GM13976 (cell line): ENCODE measurements at regions not wholly inside any gene's neighbourhood (a gene's known extent, or its start where the extent isn't known, plus 50 kb on each side); places are given as distances from the start of the nearest gene placed in this dataset.

Experiments used
- DNase-seq: peaks from one replicate; pipeline ENCODE4 v3.0.0; 2012; ENCODE audit warnings: low spot score
- CTCF ChIP-seq: IDR thresholded peaks from 2 replicates; pipeline ENCODE4 v1.5.1; 2012; ENCODE audit warnings: borderline replicate concordance, mild to moderate bottlenecking; ENCODE audit not compliant: insufficient read depth; ENCODE audit errors: extremely low read depth, missing control alignments, control extremely low read depth
- in situ Hi-C: fragments of 300-500 bp; cut with MboI; formaldehyde crosslinking; loops from one replicate; pipeline ENCODE4 v1.12.0; 2022; ENCODE audit warnings: low sequenced_read_pairs, mixed read lengths, inconsistent platforms; ENCODE audit not compliant: unreplicated experiment

GRCh38 chr4:1556541-1557220 lies 127.4 kb downstream of the FAM53A start:
- in situ Hi-C loops, result no loop called here
- no peak for TF ChIP-seq CTCF

GRCh38 chr4:1554876-1555265 lies 129.2 kb downstream of the FAM53A start:
- in situ Hi-C loops, result no loop called here
- no peak for TF ChIP-seq CTCF
- DNase-seq, result no peak

More at GRCh38 chr4:1556541-1557220, 127.4 kb downstream of the FAM53A start:
- DNase-seq, result no peak

DNA sequence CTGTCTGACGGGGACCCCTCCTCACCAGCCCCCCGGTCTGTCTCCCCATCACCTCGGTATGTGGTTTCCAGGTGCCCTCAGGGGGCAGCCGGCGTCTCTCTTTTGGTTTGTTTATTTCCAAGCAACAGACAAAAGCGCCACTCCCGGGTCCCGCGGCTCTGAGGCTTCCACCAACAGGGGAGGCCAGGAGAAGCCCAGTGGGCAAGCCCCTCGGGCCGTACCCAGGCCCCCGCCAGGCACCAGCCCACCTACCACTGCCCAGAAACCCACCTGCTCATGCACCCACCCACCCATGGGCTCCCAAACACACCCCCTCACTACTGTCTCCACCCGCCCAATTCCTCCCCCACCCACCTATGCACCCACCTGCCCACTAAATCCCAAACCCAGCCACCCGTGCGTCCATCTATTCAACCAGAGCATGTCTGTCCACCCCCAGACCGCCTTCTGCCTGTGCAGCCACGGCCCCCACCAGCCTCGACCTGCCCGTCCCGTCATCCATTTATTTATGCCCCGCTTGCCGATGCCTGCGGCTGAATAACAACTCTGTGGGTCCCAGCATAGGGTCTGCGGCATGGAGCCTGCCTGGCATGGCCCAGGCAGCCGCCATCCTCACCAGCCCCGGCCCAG lies 129.8 kb downstream of the FAM53A start:
- DNase-seq, result no peak
- in situ Hi-C loops, result no loop called here
- TF ChIP-seq CTCF, result no peak

- no peak for DNase-seq
- in situ Hi-C loops, result no loop called here
Observed at GRCh38 chr4:1553365-1553764, 130.7 kb downstream of the FAM53A start.

DNA sequence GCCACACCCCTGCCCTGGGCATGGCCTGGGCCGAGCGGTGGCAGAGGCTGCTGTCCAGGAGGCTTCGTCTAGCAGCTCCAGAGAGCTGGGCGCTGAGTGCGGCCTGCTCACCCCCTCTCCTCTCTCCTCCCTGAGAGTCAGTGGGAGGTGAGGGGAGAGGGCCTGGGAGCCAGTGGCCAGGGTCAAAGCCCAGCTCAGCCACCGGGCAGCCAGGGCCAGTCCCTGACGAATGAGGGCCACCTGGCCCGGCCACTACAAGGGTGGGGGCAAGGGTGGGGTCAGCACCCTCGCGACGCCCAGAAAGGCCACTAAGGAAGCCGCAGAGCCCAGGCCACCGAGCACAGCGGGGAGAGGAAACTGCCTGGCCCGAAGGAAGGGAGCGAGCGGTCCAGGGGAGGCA lies 131.7 kb downstream of the FAM53A start:
- in situ Hi-C loops, result no loop called here
- TF ChIP-seq CTCF, result no peak
- no peak for DNase-seq

More at GRCh38 chr4:1553365-1553764, 130.7 kb downstream of the FAM53A start:
- TF ChIP-seq CTCF, result no peak

DNA sequence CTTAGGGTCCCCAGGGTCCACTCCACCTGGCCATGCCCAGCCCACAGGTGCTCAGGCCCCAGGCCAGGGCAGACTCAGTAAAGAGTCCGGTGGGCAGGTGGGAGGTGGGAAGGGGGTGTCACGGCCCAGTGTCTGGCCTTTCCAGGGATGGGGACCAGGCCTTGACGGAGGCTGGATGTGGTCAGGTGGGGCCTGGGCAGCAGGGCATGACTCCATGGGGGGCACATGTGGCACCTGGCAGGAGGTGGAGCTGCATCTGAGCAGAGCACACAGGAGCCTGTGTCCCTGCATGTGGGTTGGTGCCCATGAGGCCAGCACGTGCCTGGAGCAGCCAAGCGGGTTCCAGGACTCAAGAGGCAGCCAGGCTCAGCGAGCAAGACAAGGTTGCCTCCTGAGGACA lies 132.9 kb downstream of the FAM53A start:
- no peak for TF ChIP-seq CTCF
- no peak for DNase-seq
- in situ Hi-C loops, result no loop called here
